SH-SY5Y (cell line): ENCODE measurements at regions not wholly inside any gene's neighbourhood (a gene's known extent, or its start where the extent isn't known, plus 50 kb on each side); places are given as distances from the start of the nearest gene placed in this dataset.

Experiments used
- GATA2 ChIP-seq: IDR thresholded peaks from 2 replicates; pipeline ENCODE4 v1.6.1; 2011; ENCODE audit warnings: mild to moderate bottlenecking, low read depth, low read length
- GATA3 ChIP-seq: IDR thresholded peaks from 2 replicates; pipeline ENCODE4 v1.6.1; 2011; ENCODE audit warnings: low read depth, mild to moderate bottlenecking, low read length, moderate library complexity

DNA sequence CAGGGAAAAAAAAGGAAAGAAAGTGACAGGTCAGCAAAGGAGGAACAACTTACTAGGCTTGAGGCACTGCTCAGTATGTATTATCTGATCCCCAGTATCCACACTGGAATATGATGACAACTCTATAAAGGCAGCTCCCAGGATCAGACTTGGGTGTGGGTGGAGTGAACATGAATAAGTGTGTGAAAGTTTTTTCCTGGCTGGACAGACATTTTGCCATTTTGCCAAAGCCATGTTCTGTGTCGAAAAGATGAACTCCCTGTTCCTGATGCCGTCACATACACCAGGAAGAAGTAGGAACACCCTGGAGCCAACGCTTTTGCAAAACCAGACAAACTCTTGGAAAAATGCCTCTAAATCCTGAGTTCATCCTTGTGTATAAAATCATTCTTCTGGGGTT is 143.2 kb upstream of the MEOX2 start:
- TF ChIP-seq GATA2 (no peak), GATA3 (no peak)
